Uterus (tissue), 2 donors: ENCODE measurements at regions not wholly inside any gene's neighbourhood (a gene's known extent, or its start where the extent isn't known, plus 50 kb on each side); places are given as distances from the start of the nearest gene placed in this dataset.

Experiments used
- POLR2A ChIP-seq, 2 donors: fragments of 450-650 bp; IDR thresholded peaks; one replicate each; pipeline ENCODE4 v1.6.1; 2016; ENCODE audit warnings: antibody characterized with exemption in 2 of 2, mild to moderate bottlenecking in 1 of 2, moderate library complexity in 1 of 2
- TF ChIP-seq, protein P1 (sequence below), 4 experiments: fragments of 200-600 bp in 2 of 4; fragments of 450-650 bp in 2 of 4; sonication (generic) in 2 of 4; IDR thresholded peaks; one replicate each; pipeline ENCODE4 v1.5.1; 2016 to 2019; ENCODE audit warnings: antibody characterized with exemption in 4 of 4, mild to moderate bottlenecking in 2 of 4, moderate library complexity in 1 of 4

DNA sequence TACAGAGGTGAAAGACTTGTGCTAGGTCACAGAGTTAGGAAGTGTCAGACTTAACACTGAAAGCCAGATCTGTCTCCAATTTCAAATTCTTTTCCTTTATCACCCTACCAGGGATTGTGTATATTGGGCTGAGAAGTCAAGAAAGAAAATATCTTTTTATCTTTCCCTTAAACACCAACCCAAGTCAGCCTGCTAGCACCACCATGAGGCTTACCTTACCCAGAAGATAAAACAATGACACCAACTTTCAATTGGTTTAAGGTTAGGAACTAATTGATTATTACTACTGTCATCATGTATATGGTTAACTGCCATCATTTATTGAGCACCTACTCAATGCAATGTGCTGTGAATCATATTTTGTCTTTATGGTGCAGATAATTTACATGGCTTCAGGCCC is 178.9 kb upstream of the FOXD3 start:
- TF ChIP-seq, protein P1, sequence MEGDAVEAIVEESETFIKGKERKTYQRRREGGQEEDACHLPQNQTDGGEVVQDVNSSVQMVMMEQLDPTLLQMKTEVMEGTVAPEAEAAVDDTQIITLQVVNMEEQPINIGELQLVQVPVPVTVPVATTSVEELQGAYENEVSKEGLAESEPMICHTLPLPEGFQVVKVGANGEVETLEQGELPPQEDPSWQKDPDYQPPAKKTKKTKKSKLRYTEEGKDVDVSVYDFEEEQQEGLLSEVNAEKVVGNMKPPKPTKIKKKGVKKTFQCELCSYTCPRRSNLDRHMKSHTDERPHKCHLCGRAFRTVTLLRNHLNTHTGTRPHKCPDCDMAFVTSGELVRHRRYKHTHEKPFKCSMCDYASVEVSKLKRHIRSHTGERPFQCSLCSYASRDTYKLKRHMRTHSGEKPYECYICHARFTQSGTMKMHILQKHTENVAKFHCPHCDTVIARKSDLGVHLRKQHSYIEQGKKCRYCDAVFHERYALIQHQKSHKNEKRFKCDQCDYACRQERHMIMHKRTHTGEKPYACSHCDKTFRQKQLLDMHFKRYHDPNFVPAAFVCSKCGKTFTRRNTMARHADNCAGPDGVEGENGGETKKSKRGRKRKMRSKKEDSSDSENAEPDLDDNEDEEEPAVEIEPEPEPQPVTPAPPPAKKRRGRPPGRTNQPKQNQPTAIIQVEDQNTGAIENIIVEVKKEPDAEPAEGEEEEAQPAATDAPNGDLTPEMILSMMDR (IDR thresholded peaks at IDR 0.05) = no peak
- TF ChIP-seq POLR2A (IDR thresholded peaks at IDR 0.05) = no peak
